Mesothelial cell of epicardium (in vitro differentiated cells): ENCODE measurements at regions not wholly inside any gene's neighbourhood (a gene's known extent, or its start where the extent isn't known, plus 50 kb on each side); places are given as distances from the start of the nearest gene placed in this dataset.

ENCODE experiments used
- DNase-seq, 2 experiments: peaks; one replicate each; pipeline ENCODE4 v3.0.0; 2021; ENCODE audit warnings: low spot score in 2 of 2; ENCODE audit not compliant: unreplicated experiment in 2 of 2
- H3K27ac Mint-ChIP-seq: 2 replicates; pipeline ENCODE4 v1.8.0; 2021; ENCODE audit warnings: mixed read lengths
- H3K27me3 Mint-ChIP-seq: 2 replicates; pipeline ENCODE4 v1.8.0; 2021; ENCODE audit warnings: low read depth, mixed read lengths
- H3K36me3 Mint-ChIP-seq: 2 replicates; pipeline ENCODE4 v1.8.0; 2021; ENCODE audit warnings: mixed read lengths
- H3K4me1 Mint-ChIP-seq: 2 replicates; pipeline ENCODE4 v1.8.0; 2021; ENCODE audit warnings: mixed read lengths
- H3K4me3 Mint-ChIP-seq: 2 replicates; pipeline ENCODE4 v1.8.0; 2021; ENCODE audit warnings: mild to moderate bottlenecking, moderate library complexity, mixed read lengths
- H3K9me3 Mint-ChIP-seq: 2 replicates; pipeline ENCODE4 v1.8.0; 2021; ENCODE audit warnings: mixed read lengths
- CTCF ChIP-seq: fragments of 200-600 bp; sonication (generic); IDR thresholded peaks from one replicate; pipeline ENCODE4 v1.5.0; 2021; ENCODE audit warnings: antibody characterized with exemption; ENCODE audit not compliant: unreplicated experiment

DNA sequence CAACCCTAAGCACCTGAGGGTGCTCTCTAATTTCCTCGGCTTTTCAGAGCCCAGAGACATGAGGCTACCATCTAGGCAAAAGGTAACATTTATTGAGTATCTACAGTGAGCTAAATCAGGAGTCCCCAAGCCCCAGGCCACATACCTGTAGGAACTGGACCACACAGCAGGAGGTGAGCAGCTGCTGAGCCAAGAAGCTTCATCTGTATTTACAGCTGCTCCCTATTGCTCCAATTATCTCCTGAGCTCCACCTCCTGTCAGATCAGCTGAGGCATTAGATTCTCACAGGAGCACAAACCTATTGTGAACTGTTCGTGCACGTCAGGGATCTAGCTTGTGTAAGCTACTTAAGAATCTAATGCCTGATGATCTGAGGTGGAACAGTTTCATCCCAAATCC lies 70.2 kb downstream of the RND3 start:
- no peak for DNase-seq
- H3K36me3 Mint-ChIP-seq, result no peaks in the 10 kb centered on the region
- no peak overlapping the region for H3K4me3 Mint-ChIP-seq
- H3K9me3 Mint-ChIP-seq, result peaks cover 4% of the 10 kb centered on the region
- no peak for TF ChIP-seq CTCF
- H3K27ac Mint-ChIP-seq, result no peak overlapping the region
- H3K4me1 Mint-ChIP-seq, result peaks cover 29% of the 10 kb centered on the region
- H3K27me3 Mint-ChIP-seq, result no peaks in the 10 kb centered on the region

- Mint-ChIP-seq H3K27me3 (no peaks in the 10 kb centered on the region), H3K9me3 (peaks cover 4% of the 10 kb centered on the region), H3K36me3 (peaks cover 2% of the 10 kb centered on the region), H3K27ac (no peak overlapping the region), H3K4me3 (no peak overlapping the region), H3K4me1 (peaks cover 39% of the 10 kb centered on the region)
- TF ChIP-seq CTCF, result no peak
- DNase-seq, result no peak
Measured at GRCh38 chr2:150415022-150415421, 72.4 kb downstream of the RND3 start.

DNA sequence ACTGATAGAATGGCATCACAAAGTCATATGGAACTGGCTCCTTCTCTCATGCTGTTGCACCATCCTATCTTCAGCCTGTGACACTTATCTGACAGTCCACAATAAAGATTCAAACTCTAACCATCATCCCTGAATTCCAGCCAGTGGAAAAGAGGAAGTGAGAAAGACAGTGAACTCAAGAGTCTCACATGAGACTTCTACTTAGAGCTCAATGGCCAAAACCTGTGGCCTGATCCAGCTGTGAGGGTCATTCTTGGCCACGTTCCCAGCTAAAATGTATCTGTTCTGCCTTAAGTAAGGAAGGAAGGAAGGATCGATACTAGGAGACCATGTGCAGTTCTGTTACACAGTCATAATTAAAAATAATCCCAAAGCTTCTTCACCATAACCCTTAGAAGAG lies 73.6 kb downstream of the RND3 start:
- no peak overlapping the region for H3K27ac Mint-ChIP-seq
- TF ChIP-seq CTCF, result no peak
- peaks cover 4% of the 10 kb centered on the region for H3K9me3 Mint-ChIP-seq
- H3K36me3 Mint-ChIP-seq, result peaks cover 2% of the 10 kb centered on the region
- H3K4me1 Mint-ChIP-seq, result peaks cover 36% of the 10 kb centered on the region
- no peak for DNase-seq
- H3K27me3 Mint-ChIP-seq, result no peaks in the 10 kb centered on the region
- no peak overlapping the region for H3K4me3 Mint-ChIP-seq

GRCh38 chr2:150413366-150413765 lies 74.1 kb downstream of the RND3 start:
- Mint-ChIP-seq H3K4me3 (no peak overlapping the region), H3K4me1 (peaks cover 36% of the 10 kb centered on the region), H3K27me3 (no peaks in the 10 kb centered on the region), H3K36me3 (peaks cover 2% of the 10 kb centered on the region), H3K9me3 (peaks cover 4% of the 10 kb centered on the region), H3K27ac (no peak overlapping the region)
- no peak for DNase-seq
- TF ChIP-seq CTCF, result no peak

DNA sequence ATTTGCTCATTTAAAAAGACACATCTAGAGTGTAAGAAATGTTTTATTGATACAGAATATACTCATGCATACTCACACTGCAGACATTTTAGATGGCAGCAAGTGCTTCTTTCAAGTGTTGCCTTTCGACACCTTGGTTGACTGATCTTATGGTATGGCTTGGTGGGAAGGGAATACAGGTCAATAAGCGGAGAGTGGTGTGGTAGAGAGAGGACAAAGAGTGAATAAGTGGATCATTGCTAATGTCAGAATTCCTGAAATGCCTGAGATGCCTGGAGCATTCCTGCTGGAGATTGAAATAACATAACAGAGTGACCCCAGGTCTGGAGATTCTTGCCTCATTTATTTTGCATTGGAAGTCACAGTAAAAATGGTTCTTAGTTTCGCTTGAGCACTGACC lies 76.7 kb downstream of the RND3 start:
- H3K27ac Mint-ChIP-seq, result peak overlapping the region; percentile 22
- no peak for TF ChIP-seq CTCF
- H3K4me3 Mint-ChIP-seq, result no peak overlapping the region
- no peaks in the 10 kb centered on the region for H3K9me3 Mint-ChIP-seq
- peaks cover 38% of the 10 kb centered on the region for H3K4me1 Mint-ChIP-seq
- peaks cover 2% of the 10 kb centered on the region for H3K36me3 Mint-ChIP-seq
- H3K27me3 Mint-ChIP-seq, result no peaks in the 10 kb centered on the region
- DNase-seq, result no peak

GRCh38 chr2:150409196-150409595 lies 78.3 kb downstream of the RND3 start:
- no peak overlapping the region for H3K27ac Mint-ChIP-seq
- H3K36me3 Mint-ChIP-seq, result peaks cover 2% of the 10 kb centered on the region
- H3K4me3 Mint-ChIP-seq, result no peak overlapping the region
- no peak for DNase-seq
- peaks cover 37% of the 10 kb centered on the region for H3K4me1 Mint-ChIP-seq
- no peaks in the 10 kb centered on the region for H3K9me3 Mint-ChIP-seq
- TF ChIP-seq CTCF, result no peak
- no peaks in the 10 kb centered on the region for H3K27me3 Mint-ChIP-seq
